H1 (cell line): ENCODE measurements at regions not wholly inside any gene's neighbourhood (a gene's known extent, or its start where the extent isn't known, plus 50 kb on each side); places are given as distances from the start of the nearest gene placed in this dataset.

ENCODE experiments used
- NRF1 ChIP-seq: IDR thresholded peaks from 2 replicates; pipeline ENCODE4 v1.6.1; 2011; ENCODE audit warnings: mild to moderate bottlenecking, low read depth, low read length, improper control_type of control experiment
- USF2 ChIP-seq: IDR thresholded peaks from 2 replicates; pipeline ENCODE4 v1.6.1; 2011; ENCODE audit warnings: low read length, improper control_type of control experiment

- TF ChIP-seq USF2 (no peak), NRF1 (no peak)
Observed at GRCh38 chr15:98152156-98152555, 191.7 kb downstream of the ARRDC4 start (continued).
